ENCODE measurements at regions not wholly inside any gene's neighbourhood (a gene's known extent, or its start where the extent isn't known, plus 50 kb on each side); places are given as distances from the start of the nearest gene placed in this dataset.

DNA sequence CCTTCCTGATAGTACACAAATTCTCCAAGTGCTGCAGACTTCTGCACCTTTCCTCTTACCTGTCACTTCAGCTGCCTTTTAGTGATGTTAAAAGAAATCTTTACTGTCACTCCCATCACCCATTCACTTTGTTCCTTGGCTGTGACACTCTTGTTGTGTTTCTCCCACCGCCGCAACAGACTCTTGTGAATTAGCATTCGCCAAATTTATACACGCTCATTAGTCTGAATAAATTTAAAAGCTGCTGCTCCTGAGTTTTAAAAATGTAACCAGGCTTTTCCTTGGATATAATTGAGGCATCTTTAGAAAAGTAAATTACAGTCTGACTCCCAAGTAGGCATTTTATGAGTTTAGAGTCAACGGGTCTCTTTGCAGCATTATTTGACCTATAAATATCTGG lies 1197.9 kb downstream of the BCL11B start:
- Histone ChIP-seq H3K36me3 (ENCODE audit: insufficient read depth, low read length) (no peaks in the 10 kb centered on the region), H3K9me2 (ENCODE audit: insufficient read depth, low read length) (no peaks in the 10 kb centered on the region), H3K27me3 (ENCODE audit: insufficient read depth, low read depth, low read length) (no peaks in the 10 kb centered on the region), H3K4me3 (ENCODE audit: low read length) (no peak overlapping the region), H3K9ac (ENCODE audit: low read length) (no peak overlapping the region), H3K9me3 (ENCODE audit: low read length) (no peaks in the 10 kb centered on the region), H4K20me1 (ENCODE audit: insufficient read depth) (no peaks in the 10 kb centered on the region), H3K4me2 (ENCODE audit: low read length) (no peak overlapping the region), H3F3A (ENCODE audit: insufficient read depth, low read length, poor library complexity, severe bottlenecking) (no peaks in the 10 kb centered on the region), H3K27ac (ENCODE audit: low read length) (peak overlapping the region; percentile 15), H3K79me2 (replicated peaks; ENCODE audit: insufficient read depth, low read length) (no peaks in the 10 kb centered on the region), H2AFZ (ENCODE audit: low read depth, low read length) (no peak overlapping the region)
- TF ChIP-seq MXI1 (conservative IDR thresholded peaks at IDR 0.05; ENCODE audit: poor library complexity, severe bottlenecking): no peak
- no peak for TF ChIP-seq POLR2AphosphoS5 (IDR thresholded peaks at IDR 0.05)
- TF ChIP-seq EZH2 (IDR thresholded peaks at IDR 0.05; ENCODE audit: borderline replicate concordance, insufficient read depth, low read length, poor library complexity, severe bottlenecking): no peak
- TF ChIP-seq, protein P1, sequence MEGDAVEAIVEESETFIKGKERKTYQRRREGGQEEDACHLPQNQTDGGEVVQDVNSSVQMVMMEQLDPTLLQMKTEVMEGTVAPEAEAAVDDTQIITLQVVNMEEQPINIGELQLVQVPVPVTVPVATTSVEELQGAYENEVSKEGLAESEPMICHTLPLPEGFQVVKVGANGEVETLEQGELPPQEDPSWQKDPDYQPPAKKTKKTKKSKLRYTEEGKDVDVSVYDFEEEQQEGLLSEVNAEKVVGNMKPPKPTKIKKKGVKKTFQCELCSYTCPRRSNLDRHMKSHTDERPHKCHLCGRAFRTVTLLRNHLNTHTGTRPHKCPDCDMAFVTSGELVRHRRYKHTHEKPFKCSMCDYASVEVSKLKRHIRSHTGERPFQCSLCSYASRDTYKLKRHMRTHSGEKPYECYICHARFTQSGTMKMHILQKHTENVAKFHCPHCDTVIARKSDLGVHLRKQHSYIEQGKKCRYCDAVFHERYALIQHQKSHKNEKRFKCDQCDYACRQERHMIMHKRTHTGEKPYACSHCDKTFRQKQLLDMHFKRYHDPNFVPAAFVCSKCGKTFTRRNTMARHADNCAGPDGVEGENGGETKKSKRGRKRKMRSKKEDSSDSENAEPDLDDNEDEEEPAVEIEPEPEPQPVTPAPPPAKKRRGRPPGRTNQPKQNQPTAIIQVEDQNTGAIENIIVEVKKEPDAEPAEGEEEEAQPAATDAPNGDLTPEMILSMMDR (IDR thresholded peaks at IDR 0.05; ENCODE audit: poor library complexity, severe bottlenecking): no peak
- no peak for TF ChIP-seq TAF1 (IDR thresholded peaks at IDR 0.05; ENCODE audit: low read depth)
- TF ChIP-seq EP300 (conservative IDR thresholded peaks at IDR 0.05; ENCODE audit: poor library complexity, severe bottlenecking): peak; percentile 27
- TF ChIP-seq RAD21 (conservative IDR thresholded peaks at IDR 0.05): no peak
- TF ChIP-seq, protein P2, sequence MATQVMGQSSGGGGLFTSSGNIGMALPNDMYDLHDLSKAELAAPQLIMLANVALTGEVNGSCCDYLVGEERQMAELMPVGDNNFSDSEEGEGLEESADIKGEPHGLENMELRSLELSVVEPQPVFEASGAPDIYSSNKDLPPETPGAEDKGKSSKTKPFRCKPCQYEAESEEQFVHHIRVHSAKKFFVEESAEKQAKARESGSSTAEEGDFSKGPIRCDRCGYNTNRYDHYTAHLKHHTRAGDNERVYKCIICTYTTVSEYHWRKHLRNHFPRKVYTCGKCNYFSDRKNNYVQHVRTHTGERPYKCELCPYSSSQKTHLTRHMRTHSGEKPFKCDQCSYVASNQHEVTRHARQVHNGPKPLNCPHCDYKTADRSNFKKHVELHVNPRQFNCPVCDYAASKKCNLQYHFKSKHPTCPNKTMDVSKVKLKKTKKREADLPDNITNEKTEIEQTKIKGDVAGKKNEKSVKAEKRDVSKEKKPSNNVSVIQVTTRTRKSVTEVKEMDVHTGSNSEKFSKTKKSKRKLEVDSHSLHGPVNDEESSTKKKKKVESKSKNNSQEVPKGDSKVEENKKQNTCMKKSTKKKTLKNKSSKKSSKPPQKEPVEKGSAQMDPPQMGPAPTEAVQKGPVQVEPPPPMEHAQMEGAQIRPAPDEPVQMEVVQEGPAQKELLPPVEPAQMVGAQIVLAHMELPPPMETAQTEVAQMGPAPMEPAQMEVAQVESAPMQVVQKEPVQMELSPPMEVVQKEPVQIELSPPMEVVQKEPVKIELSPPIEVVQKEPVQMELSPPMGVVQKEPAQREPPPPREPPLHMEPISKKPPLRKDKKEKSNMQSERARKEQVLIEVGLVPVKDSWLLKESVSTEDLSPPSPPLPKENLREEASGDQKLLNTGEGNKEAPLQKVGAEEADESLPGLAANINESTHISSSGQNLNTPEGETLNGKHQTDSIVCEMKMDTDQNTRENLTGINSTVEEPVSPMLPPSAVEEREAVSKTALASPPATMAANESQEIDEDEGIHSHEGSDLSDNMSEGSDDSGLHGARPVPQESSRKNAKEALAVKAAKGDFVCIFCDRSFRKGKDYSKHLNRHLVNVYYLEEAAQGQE (IDR thresholded peaks at IDR 0.05; ENCODE audit: borderline replicate concordance): no peak

DNA sequence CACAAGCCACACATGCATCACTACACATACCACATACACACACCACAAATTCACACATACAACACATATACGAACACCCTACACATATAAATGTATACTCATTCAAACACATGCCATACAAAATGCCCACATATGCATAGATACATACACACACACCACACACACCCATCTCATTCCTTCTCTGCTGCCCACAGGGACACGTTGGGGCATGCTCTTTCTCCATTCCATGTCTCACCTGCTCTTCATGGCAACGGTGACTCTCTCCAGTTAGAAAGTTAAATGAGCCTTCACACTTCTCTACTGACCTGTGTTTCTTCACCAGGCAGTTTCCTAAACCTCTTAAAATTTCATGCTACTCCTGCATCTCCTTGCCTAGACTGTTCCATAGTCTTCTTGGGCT lies 1194.8 kb downstream of the BCL11B start:
- TF ChIP-seq RAD21 (conservative IDR thresholded peaks at IDR 0.05) (no peak), POLR2AphosphoS5 (IDR thresholded peaks at IDR 0.05) (no peak), MXI1 (conservative IDR thresholded peaks at IDR 0.05; ENCODE audit: poor library complexity, severe bottlenecking) (no peak), TAF1 (IDR thresholded peaks at IDR 0.05; ENCODE audit: low read depth) (no peak), SMC3 (conservative IDR thresholded peaks at IDR 0.05; ENCODE audit: poor library complexity) (no peak), EP300 (conservative IDR thresholded peaks at IDR 0.05; ENCODE audit: poor library complexity, severe bottlenecking) (no peak)
- TF ChIP-seq, protein P1 (IDR thresholded peaks at IDR 0.05; ENCODE audit: poor library complexity, severe bottlenecking): no peak
- TF ChIP-seq, protein P2 (IDR thresholded peaks at IDR 0.05; ENCODE audit: borderline replicate concordance): no peak
- no peak overlapping the region for H3K4me3 ChIP-seq (ENCODE audit: low read length)
- no peaks in the 10 kb centered on the region for H3K36me3 ChIP-seq (ENCODE audit: insufficient read depth, low read length)
- no peak overlapping the region for H3K27ac ChIP-seq (ENCODE audit: low read length)
- no peak overlapping the region for H3K4me2 ChIP-seq (ENCODE audit: low read length)
- no peak overlapping the region for H2AFZ ChIP-seq (ENCODE audit: low read depth, low read length)
- no peaks in the 10 kb centered on the region for H3K79me2 ChIP-seq (replicated peaks; ENCODE audit: insufficient read depth, low read length)
- no peaks in the 10 kb centered on the region for H3F3A ChIP-seq (ENCODE audit: insufficient read depth, low read length, poor library complexity, severe bottlenecking)
- no peaks in the 10 kb centered on the region for H4K20me1 ChIP-seq (ENCODE audit: insufficient read depth)
- H3K27me3 ChIP-seq (ENCODE audit: insufficient read depth, low read depth, low read length): no peaks in the 10 kb centered on the region
- no peak overlapping the region for H3K9ac ChIP-seq (ENCODE audit: low read length)
- no peaks in the 10 kb centered on the region for H3K9me2 ChIP-seq (ENCODE audit: insufficient read depth, low read length)
- H3K9me3 ChIP-seq (ENCODE audit: low read length): no peaks in the 10 kb centered on the region

Data from neural cell (in vitro differentiated cells).